SK-N-SH treated with all-trans-retinoic acid at 6 μM for 48 hours (cell line): ENCODE measurements at regions not wholly inside any gene's neighbourhood (a gene's known extent, or its start where the extent isn't known, plus 50 kb on each side); places are given as distances from the start of the nearest gene placed in this dataset.

Experiments used
- ATAC-seq: fragments of 200-7000 bp; cut with Tn5 transposase; 3 replicates; pipeline ENCODE4 v1.9.1; 2020; ENCODE audit warnings: mild to moderate bottlenecking, moderate library complexity
- ARNTL ChIP-seq: fragments of 450-650 bp; formaldehyde crosslinking; IDR thresholded peaks from 2 replicates; pipeline ENCODE4 v1.5.0; 2020; ENCODE audit warnings: low read depth, mild to moderate bottlenecking, moderate library complexity, borderline replicate concordance
- CREB5 ChIP-seq: fragments of 250-450 bp; sonication (Bioruptor Pico); IDR thresholded peaks from 2 replicates; pipeline ENCODE4 v1.5.1; 2020; ENCODE audit warnings: low read depth, mild to moderate bottlenecking, moderate library complexity
- CSRNP3 ChIP-seq: fragments of 250-450 bp; sonication (Bioruptor Pico); IDR thresholded peaks from 2 replicates; pipeline ENCODE4 v1.5.1; 2021; ENCODE audit warnings: mild to moderate bottlenecking, moderate library complexity
- ESRRG ChIP-seq: fragments of 250-450 bp; sonication (Bioruptor Pico); IDR thresholded peaks from 2 replicates; pipeline ENCODE4 v1.6.1; 2021; ENCODE audit warnings: mild to moderate bottlenecking
- PATZ1 ChIP-seq: fragments of 250-450 bp; sonication (Bioruptor Pico); IDR thresholded peaks from 2 replicates; pipeline ENCODE4 v1.8.0; 2020; ENCODE audit warnings: mild to moderate bottlenecking, moderate library complexity, borderline replicate concordance
- POU6F1 ChIP-seq: fragments of 250-450 bp; sonication (Bioruptor Pico); IDR thresholded peaks from 2 replicates; pipeline ENCODE4 v1.8.0; 2021; ENCODE audit warnings: low read depth, mild to moderate bottlenecking, moderate library complexity, borderline replicate concordance
- SNAI2 ChIP-seq: fragments of 250-450 bp; sonication (Bioruptor Pico); IDR thresholded peaks from 2 replicates; pipeline ENCODE4 v1.5.0; 2020; ENCODE audit warnings: mild to moderate bottlenecking, moderate library complexity
- TCF4 ChIP-seq: fragments of 250-450 bp; sonication (Bioruptor Pico); IDR thresholded peaks from 2 replicates; pipeline ENCODE4 v1.8.0; 2021; ENCODE audit warnings: mild to moderate bottlenecking, moderate library complexity, borderline replicate concordance
- TSHZ2 ChIP-seq: fragments of 250-450 bp; sonication (Bioruptor Pico); IDR thresholded peaks from 2 replicates; pipeline ENCODE4 v1.5.0; 2020; ENCODE audit warnings: mild to moderate bottlenecking, moderate library complexity
- ZC3H10 ChIP-seq: fragments of 250-450 bp; sonication (Bioruptor Pico); IDR thresholded peaks from 2 replicates; pipeline ENCODE4 v1.5.1; 2021; ENCODE audit warnings: mild to moderate bottlenecking, moderate library complexity
- ZFP3 ChIP-seq: fragments of 250-450 bp; sonication (Bioruptor Pico); IDR thresholded peaks from 2 replicates; pipeline ENCODE4 v1.5.0; 2020; ENCODE audit warnings: mild to moderate bottlenecking, moderate library complexity
- ZFP30 ChIP-seq: fragments of 450-650 bp; formaldehyde crosslinking; IDR thresholded peaks from 2 replicates; pipeline ENCODE4 v1.5.0; 2022; ENCODE audit warnings: mild to moderate bottlenecking, moderate library complexity
- ZNF70 ChIP-seq: fragments of 450-650 bp; formaldehyde crosslinking; IDR thresholded peaks from 2 replicates; pipeline ENCODE4 v1.5.0; 2020; ENCODE audit warnings: mild to moderate bottlenecking, moderate library complexity
- ZNF8 ChIP-seq: fragments of 450-650 bp; formaldehyde crosslinking; IDR thresholded peaks from 2 replicates; pipeline ENCODE4 v1.5.0; 2020; ENCODE audit warnings: mild to moderate bottlenecking, moderate library complexity

GRCh38 chr5:74464512-74465209 is 175.9 kb downstream of the ENC1 start:
- no peak for ATAC-seq

GRCh38 chr5:74462356-74462755 is 178.2 kb downstream of the ENC1 start:
- no peak for ATAC-seq

More at GRCh38 chr5:74464512-74465209, 175.9 kb downstream of the ENC1 start:
- TF ChIP-seq PATZ1 (CRISPR knock-in tag) (no peak), ZFP30 (CRISPR knock-in tag) (no peak), ARNTL (no peak), TSHZ2 (CRISPR knock-in tag) (no peak), CSRNP3 (no peak), ESRRG (no peak), ZNF8 (CRISPR knock-in tag) (no peak)

GRCh38 chr5:74461251-74461650 is 179.3 kb downstream of the ENC1 start:
- no peak for TF ChIP-seq ZFP3 (CRISPR knock-in tag)
- no peak for TF ChIP-seq SNAI2 (CRISPR knock-in tag)
- no peak for TF ChIP-seq TSHZ2 (CRISPR knock-in tag)
- no peak for TF ChIP-seq CREB5 (CRISPR knock-in tag)
- no peak for TF ChIP-seq ESRRG
- TF ChIP-seq, all 23 proteins: peak for 0
- ATAC-seq, result no peak

More at GRCh38 chr5:74462356-74462755, 178.2 kb downstream of the ENC1 start:
- no peak for TF ChIP-seq SNAI2 (CRISPR knock-in tag)

- ATAC-seq, result no peak
- TF ChIP-seq POU6F1 (no peak), ZFP3 (CRISPR knock-in tag) (no peak), ZC3H10 (CRISPR knock-in tag) (no peak), ZNF70 (no peak), ZNF8 (CRISPR knock-in tag) (no peak), TCF4 (CRISPR knock-in tag) (no peak), ZFP30 (CRISPR knock-in tag) (no peak), CSRNP3 (no peak), SNAI2 (CRISPR knock-in tag) (no peak), PATZ1 (CRISPR knock-in tag) (no peak), TSHZ2 (CRISPR knock-in tag) (no peak)
Measured at GRCh38 chr5:74460694-74461093, 179.8 kb downstream of the ENC1 start.
